Adipocyte (in vitro differentiated cells): ENCODE measurements at regions not wholly inside any gene's neighbourhood (a gene's known extent, or its start where the extent isn't known, plus 50 kb on each side); places are given as distances from the start of the nearest gene placed in this dataset.
"Not testable (repeated sequence)": the region's sequence is repeated elsewhere in the genome, so short reads cannot be mapped to it uniquely, and the experiment has no call there.

ENCODE experiments used
- DNase-seq: peaks from one replicate; pipeline ENCODE4 v3.0.0-alpha.2; 2015; ENCODE audit warnings: low read depth
- H3K27me3 ChIP-seq: replicated peaks from 2 replicates; pipeline ENCODE4 v1.7.0; 2013; ENCODE audit warnings: mild to moderate bottlenecking, low read length, moderate library complexity; ENCODE audit not compliant: control insufficient read depth, insufficient read depth
- H3K36me3 ChIP-seq: 2 replicates; pipeline ENCODE4 v1.7.0; 2013; ENCODE audit warnings: low read length, mild to moderate bottlenecking, moderate library complexity; ENCODE audit not compliant: control insufficient read depth, insufficient read depth, severe bottlenecking
- H3K4me1 ChIP-seq: 2 replicates; pipeline ENCODE4 v1.7.0; 2013; ENCODE audit warnings: mild to moderate bottlenecking, low read length, moderate library complexity; ENCODE audit not compliant: control insufficient read depth, insufficient read depth
- H3K4me3 ChIP-seq: 2 replicates; pipeline ENCODE4 v1.7.0; 2013; ENCODE audit warnings: mild to moderate bottlenecking, low read length, moderate library complexity
- H3K9ac ChIP-seq: 2 replicates; pipeline ENCODE4 v1.7.0; 2013; ENCODE audit warnings: mild to moderate bottlenecking, low read length, moderate library complexity
- H3K9me3 ChIP-seq: 2 replicates; pipeline ENCODE4 v1.7.0; 2013; ENCODE audit warnings: mild to moderate bottlenecking, low read length, moderate library complexity; ENCODE audit not compliant: control insufficient read depth

DNA sequence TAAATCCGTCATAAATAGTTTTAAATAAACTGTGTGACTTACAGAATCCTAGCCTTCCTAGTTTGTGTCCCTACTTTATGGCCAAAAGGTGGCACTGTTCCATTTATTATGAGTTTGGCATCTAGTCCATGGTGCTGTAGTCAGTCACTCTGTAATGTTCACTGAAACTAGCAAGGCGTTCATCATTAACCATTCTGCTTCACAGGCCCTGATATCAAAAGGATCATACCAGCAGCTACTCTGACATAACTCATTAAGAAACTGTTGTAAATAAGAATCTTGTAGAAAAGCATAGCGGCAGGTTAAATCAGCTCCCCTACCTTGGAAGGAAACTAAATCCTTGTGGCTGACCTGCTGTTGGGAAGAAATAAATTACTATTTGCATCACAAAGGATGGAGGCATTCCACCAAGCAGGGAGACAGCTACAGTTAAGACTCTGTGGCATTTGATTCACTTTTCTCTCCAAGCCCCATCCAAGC lies 919.6 kb upstream of the DIAPH2 start:
- no peak overlapping the region for H3K4me3 ChIP-seq

DNA sequence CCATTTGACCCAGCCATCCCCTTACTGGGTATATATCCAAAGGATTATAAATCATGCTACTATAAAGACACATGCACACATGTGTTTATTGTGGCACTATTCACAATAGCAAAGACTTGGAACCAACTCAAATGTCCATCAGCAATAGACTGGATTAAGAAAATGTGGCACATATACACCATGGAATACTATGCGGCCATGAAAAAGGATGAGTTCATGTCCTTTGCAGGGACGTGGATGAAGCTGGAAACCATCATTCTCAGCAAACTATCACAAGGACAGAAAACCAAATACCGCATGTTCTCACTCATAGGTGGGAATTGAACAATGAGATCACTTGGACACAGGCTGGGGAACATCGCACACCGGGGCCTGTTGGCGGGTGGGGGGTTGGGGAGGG lies 913.4 kb upstream of the DIAPH2 start:
- H3K4me3 ChIP-seq, DNase-seq, H3K27me3 ChIP-seq, H3K9ac ChIP-seq, H3K4me1 ChIP-seq, H3K9me3 ChIP-seq, H3K36me3 ChIP-seq: not testable (repeated sequence)

More for the DNA sequence above, 919.6 kb upstream of the DIAPH2 start:
- no peaks in the 10 kb centered on the region for H3K36me3 ChIP-seq
- H3K27me3 ChIP-seq: peaks cover 8% of the 10 kb centered on the region
- H3K9ac ChIP-seq: no peak overlapping the region
- H3K9me3 ChIP-seq: no peaks in the 10 kb centered on the region
- no peaks in the 10 kb centered on the region for H3K4me1 ChIP-seq
- peak; percentile 50 for DNase-seq

DNA sequence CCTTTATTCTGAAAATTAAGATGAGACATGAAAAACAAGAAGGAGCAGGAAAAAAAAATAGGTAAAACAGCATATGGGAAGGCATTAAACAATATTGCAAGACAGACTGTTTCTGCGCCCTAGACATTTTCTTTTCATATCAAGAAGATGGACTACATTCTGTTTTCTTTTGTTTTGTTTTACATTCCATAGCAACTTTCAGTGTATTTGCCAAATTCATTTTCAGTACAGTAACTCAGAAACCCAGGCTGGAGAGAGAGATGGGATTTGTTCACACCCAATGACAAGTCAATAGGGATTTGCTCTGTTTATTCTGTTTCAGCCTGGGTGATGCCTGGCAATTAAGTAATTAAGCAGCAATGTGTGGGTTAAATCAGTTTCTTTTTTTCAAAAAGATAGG lies 892.8 kb upstream of the DIAPH2 start:
- no peak for DNase-seq

DNA sequence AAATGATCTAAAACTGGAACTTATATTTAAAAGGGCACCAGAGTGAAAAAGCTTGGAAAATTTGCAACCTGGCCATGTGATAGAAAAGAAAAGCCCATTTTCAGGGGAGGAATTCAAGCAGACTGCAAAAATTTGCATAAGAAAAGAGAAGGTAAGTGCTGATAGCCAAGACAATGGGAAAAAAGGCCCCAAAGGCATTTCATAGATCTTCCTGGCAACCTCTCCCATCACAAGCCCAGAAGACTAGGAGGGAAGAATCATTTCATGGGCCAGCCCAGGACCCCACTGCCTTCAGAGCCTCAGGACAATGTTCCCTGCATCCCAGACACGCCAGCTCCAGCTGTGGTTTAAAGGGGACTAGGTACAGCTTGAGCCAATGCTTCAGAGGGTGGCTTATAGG lies 887.3 kb upstream of the DIAPH2 start:
- H3K9me3 ChIP-seq: peaks cover 10% of the 10 kb centered on the region
- H3K27me3 ChIP-seq: peaks cover 8% of the 10 kb centered on the region
- no peak overlapping the region for H3K9ac ChIP-seq
- H3K4me3 ChIP-seq: no peak overlapping the region
- no peak for DNase-seq
- H3K36me3 ChIP-seq: no peaks in the 10 kb centered on the region
- H3K4me1 ChIP-seq: no peaks in the 10 kb centered on the region

More for the DNA sequence above, 892.8 kb upstream of the DIAPH2 start:
- peaks cover 1% of the 10 kb centered on the region for H3K9me3 ChIP-seq
- H3K36me3 ChIP-seq: no peaks in the 10 kb centered on the region
- no peaks in the 10 kb centered on the region for H3K4me1 ChIP-seq
- no peak overlapping the region for H3K9ac ChIP-seq
- no peak overlapping the region for H3K4me3 ChIP-seq
- peaks cover 4% of the 10 kb centered on the region for H3K27me3 ChIP-seq

DNA sequence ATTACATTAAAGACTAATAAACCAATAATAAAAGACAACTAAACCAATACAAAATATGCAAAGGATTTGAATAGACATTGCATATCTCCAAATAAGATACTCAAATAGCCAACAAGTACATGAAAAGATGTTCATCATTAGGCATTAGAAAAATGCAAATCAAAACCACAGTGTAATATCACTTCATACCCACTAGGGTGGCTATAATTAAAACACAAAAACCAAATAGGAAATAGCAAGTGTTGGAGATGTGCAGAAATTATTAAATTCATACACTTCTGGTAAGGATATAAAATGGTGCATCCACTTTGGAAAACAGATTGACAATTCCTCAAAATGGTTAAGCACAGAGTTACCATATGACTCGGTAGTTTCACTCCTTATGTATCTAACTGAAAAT lies 860.8 kb upstream of the DIAPH2 start:
- DNase-seq: no peak
- H3K9me3 ChIP-seq: no peaks in the 10 kb centered on the region
- H3K4me3 ChIP-seq: no peak overlapping the region
- no peak overlapping the region for H3K9ac ChIP-seq
- H3K36me3 ChIP-seq: no peaks in the 10 kb centered on the region
- H3K27me3 ChIP-seq: peaks cover 2% of the 10 kb centered on the region
- H3K4me1 ChIP-seq: no peaks in the 10 kb centered on the region

DNA sequence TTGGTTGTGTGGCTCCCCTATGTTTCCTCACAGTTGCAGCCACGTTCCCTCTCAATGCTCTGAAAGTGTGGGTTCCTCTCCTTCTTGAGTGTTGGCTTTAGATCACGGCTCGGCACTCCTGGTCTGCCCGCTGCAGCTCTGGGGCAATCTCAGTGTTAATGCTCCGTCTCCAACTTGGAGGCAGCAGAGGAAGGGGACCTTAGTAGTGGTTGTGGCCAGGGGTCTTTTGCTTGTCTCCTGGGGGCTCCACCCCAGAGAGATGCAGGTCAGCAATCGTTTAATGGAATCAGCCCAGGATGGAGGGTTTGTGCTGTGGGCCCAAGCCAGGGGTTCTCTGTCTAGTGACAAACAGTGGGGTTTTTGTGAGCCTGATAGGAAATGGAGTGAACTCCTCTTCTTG lies 849.4 kb upstream of the DIAPH2 start:
- no peaks in the 10 kb centered on the region for H3K4me1 ChIP-seq
- H3K36me3 ChIP-seq: no peaks in the 10 kb centered on the region
- H3K27me3 ChIP-seq: peaks cover 15% of the 10 kb centered on the region
- peaks cover 8% of the 10 kb centered on the region for H3K9me3 ChIP-seq
- no peak overlapping the region for H3K4me3 ChIP-seq
- DNase-seq: no peak
- no peak overlapping the region for H3K9ac ChIP-seq

DNA sequence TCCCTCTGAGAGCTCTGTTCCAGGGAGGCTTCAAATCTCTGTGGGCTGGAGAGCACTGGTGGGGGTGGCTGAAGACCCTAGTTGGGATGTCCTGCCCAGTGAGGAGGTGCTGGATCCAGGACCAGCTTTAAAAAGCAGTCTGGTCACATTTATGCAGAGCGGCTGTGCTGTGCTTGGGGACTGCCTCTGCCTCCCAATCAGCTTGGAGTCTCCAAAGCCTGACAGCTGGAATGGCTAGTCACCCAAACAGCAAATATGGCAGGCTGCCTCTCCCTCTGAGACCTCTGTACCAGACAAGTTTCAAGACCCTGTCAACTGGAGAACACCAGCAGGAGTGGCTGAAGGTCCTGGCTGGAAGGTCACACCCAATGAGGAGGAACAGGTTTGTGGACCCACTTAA lies 848.1 kb upstream of the DIAPH2 start:
- H3K27me3 ChIP-seq: peaks cover 15% of the 10 kb centered on the region
- peaks cover 8% of the 10 kb centered on the region for H3K9me3 ChIP-seq
- H3K4me1 ChIP-seq: no peaks in the 10 kb centered on the region
- no peaks in the 10 kb centered on the region for H3K36me3 ChIP-seq
- no peak for DNase-seq
- H3K4me3 ChIP-seq: no peak overlapping the region
- no peak overlapping the region for H3K9ac ChIP-seq

DNA sequence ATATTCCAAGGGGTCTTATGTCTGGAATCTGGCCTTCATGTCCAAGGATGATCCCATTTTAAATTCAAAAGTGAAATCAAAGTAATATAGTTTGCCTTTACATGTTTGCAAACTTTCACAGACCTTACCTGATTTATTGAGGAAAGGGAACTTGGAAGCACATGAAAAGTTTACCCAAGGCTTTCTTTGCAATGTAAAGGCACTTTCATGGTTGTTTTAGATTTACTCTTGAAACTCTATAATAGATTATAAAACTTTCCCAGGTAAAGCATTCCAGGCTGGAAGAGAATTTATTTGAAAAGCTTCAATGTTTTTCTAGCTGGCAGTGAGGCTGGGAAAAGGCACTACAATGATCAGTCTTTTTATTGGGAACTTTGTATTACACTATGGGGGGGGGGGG lies 842.8 kb upstream of the DIAPH2 start:
- H3K9ac ChIP-seq: no peak overlapping the region
- peaks cover 3% of the 10 kb centered on the region for H3K27me3 ChIP-seq
- no peak for DNase-seq
- H3K36me3 ChIP-seq: no peaks in the 10 kb centered on the region
- H3K4me1 ChIP-seq: no peaks in the 10 kb centered on the region
- no peak overlapping the region for H3K4me3 ChIP-seq
- H3K9me3 ChIP-seq: no peaks in the 10 kb centered on the region

DNA sequence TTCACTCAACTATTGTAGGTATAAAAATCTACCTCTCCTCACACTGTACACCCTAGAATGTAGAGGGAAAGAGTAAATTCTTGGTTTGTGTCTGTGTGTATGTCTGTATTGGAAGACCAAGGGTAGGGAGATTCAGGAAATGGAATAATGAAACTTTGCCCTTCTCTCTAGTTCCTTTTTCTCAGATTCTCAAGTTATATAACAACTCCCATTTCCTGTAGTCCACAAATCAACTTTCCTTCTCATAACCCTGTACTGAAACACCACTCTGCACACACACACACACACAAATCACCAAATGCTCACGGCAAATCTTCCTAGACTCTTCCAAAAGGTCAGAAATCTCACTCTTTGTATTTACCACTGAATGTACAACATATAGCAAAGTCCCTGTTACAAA lies 824.5 kb upstream of the DIAPH2 start:
- H3K27me3 ChIP-seq: no peaks in the 10 kb centered on the region

DNA sequence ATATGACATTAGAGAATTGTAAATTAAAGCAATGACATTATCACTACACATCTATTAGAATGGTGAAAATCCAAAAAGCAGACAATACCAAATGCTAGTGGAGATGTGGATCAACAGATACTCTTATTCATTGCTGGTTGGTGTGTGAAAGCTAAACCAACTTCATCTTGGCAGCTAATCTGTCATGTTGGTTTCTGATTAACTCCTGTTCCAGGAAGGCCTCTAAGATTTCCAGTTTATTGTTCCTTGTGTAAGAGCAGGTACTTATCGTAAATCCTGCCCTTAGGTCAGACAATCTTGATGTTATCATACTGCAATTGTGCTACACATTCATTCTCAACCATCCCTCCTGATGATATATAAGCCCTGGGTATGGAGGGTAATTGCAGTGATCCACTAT lies 809.0 kb upstream of the DIAPH2 start:
- Histone ChIP-seq H3K27me3 (peaks cover 3% of the 10 kb centered on the region), H3K9ac (no peak overlapping the region), H3K36me3 (no peaks in the 10 kb centered on the region), H3K9me3 (peaks cover 16% of the 10 kb centered on the region), H3K4me3 (no peak overlapping the region), H3K4me1 (no peaks in the 10 kb centered on the region)
- DNase-seq: no peak

More for the DNA sequence above, 824.5 kb upstream of the DIAPH2 start:
- H3K9ac ChIP-seq: no peak overlapping the region
- no peak overlapping the region for H3K4me3 ChIP-seq
- peaks cover 11% of the 10 kb centered on the region for H3K9me3 ChIP-seq
- DNase-seq: no peak
- no peaks in the 10 kb centered on the region for H3K36me3 ChIP-seq
- H3K4me1 ChIP-seq: no peaks in the 10 kb centered on the region

DNA sequence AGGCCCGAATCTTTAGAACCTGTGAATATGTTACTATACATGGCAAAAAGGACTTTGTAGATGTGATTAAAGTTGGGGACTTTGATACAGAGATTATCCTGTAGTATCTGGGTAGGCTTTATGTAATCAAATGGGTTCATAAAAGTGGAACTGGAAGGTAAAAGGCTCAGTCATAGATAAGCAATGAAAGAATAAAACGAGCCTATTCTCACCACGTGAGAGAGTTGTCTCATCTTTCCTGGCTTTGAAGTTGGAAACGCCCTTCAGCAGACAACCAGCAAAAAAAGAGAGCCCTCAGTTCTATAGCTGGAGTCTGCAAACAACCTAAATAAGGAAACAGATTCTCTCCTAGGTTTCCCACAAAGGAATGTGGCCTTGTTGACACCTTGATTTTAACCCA lies 805.8 kb upstream of the DIAPH2 start:
- Histone ChIP-seq H3K27me3 (peaks cover 3% of the 10 kb centered on the region), H3K36me3 (no peaks in the 10 kb centered on the region), H3K9ac (no peak overlapping the region), H3K9me3 (peaks cover 16% of the 10 kb centered on the region), H3K4me1 (no peaks in the 10 kb centered on the region), H3K4me3 (no peak overlapping the region)
- DNase-seq: no peak

DNA sequence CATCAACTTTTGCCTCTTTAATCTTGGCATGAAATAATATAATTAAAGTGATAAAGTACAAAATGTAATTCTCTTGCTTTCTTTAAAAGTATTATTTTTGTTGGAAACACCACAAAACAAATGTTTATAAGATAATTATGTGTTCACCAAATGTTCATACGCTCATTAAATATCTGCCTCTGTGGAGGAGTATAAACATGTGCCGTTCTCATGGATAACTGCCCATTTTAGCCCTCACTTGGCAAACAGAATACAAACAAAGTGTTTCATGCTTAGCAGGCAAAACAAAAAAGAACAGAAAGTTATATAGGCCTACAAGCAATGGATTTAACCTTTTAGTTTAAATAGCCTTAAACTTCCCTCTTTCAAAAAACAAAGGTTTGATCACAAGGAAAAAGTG lies 800.5 kb upstream of the DIAPH2 start:
- Histone ChIP-seq H3K4me3 (no peak overlapping the region), H3K9ac (no peak overlapping the region), H3K36me3 (no peaks in the 10 kb centered on the region), H3K27me3 (peaks cover 4% of the 10 kb centered on the region), H3K4me1 (peaks cover 12% of the 10 kb centered on the region), H3K9me3 (no peaks in the 10 kb centered on the region)
- peak; percentile 5 for DNase-seq
